NCI-H345 (cell line): ENCODE measurements at regions not wholly inside any gene's neighbourhood (a gene's known extent, or its start where the extent isn't known, plus 50 kb on each side); places are given as distances from the start of the nearest gene placed in this dataset.

Experiments
- DNase-seq: peaks from one replicate; lab custom pipeline; 2025; lab: John Stamatoyannopoulos, UW

DNA sequence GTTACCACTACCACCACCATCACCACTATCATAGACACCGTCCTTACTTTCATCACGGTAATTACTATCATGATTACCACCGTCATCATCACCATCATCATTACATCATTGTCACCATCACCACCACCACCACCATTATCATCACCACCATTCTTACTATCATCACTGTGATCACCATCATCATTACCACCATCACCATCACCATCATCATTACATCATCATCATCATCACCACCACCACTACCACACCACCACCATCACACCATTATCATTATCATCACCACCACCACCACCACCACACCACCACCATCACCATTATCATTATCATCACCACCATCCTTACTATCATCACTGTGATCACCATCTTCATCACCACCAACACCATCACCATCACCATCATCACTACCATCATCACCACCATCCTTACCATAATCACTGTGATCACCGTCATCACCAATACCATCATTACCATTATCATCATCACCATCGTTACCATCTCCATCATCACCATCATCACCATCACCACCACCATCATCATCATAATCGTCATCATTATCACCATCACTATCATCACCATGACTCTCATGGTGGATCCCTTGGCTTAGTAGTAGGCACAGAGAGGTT is 244.4 kb upstream of the C1orf174 start:
- DNase-seq, result no peak

DNA sequence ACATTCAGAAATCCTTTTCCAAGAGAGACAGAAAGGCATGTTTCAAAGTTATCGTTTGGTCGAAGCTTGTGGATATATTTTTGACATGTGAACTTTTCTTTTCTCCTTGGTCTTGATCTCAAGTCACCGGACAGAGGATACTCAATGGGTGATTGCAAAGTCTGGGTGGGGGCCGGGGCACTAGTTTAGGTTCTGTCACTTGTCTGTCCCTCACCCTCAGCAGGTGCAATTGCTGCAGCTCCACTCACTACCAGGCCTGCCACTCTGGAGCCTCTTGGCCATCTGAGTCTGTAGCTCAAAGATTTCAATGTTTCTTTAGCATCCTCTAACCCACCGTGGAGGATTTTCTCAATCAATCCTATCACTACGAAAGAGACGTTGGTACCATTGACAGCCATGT is 246.0 kb upstream of the C1orf174 start:
- no peak for DNase-seq

DNA sequence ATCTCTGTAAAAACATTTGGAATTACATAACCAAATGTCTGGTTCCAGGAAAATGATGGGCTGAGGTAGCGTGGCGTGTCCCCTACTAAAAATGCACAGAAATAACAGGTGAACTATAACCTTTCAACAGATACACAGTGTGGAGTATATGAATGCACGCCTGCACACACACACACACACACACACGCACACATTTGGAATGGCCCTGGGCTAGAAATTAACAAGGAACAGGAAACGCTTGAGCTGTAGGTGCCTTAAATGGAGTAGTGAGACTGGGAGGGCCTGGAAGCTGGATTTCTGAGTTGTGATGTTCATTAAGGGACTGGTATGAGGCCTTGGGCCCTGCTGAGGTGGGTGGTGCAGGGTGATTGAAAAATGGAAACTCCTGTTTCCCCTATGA is 246.5 kb upstream of the C1orf174 start:
- no peak for DNase-seq

GRCh38 chr1:4147509-4147908 is 247.4 kb upstream of the C1orf174 start:
- no peak for DNase-seq

- DNase-seq, result no peak
Measured at GRCh38 chr1:4149281-4149680, 249.2 kb upstream of the C1orf174 start.

GRCh38 chr1:4149831-4150230 is 249.8 kb upstream of the C1orf174 start:
- DNase-seq, result no peak

GRCh38 chr1:4150262-4150661 is 250.2 kb upstream of the C1orf174 start:
- DNase-seq, result no peak

- DNase-seq, result no peak
Measured at GRCh38 chr1:4152266-4152665, 252.2 kb upstream of the C1orf174 start.

DNA sequence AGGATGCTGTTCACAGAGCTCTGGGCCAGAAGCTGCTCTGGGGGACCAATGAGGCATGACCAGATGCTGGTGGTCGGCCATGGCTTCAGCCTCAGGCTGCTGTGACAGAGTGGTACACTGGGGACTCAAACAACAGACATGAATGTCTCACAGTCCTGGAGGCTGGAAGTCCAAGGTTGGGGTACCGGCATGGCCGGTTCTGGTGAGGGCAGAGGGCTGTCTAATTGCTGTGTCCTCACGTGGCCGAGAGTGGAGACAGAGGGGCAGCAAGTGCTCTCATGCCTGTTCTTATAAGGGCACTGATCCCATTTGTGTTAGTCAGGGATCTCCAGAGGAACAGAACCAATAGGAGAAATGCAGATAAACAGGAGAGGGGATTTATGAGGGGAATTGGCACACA is 253.5 kb upstream of the C1orf174 start:
- no peak for DNase-seq

DNA sequence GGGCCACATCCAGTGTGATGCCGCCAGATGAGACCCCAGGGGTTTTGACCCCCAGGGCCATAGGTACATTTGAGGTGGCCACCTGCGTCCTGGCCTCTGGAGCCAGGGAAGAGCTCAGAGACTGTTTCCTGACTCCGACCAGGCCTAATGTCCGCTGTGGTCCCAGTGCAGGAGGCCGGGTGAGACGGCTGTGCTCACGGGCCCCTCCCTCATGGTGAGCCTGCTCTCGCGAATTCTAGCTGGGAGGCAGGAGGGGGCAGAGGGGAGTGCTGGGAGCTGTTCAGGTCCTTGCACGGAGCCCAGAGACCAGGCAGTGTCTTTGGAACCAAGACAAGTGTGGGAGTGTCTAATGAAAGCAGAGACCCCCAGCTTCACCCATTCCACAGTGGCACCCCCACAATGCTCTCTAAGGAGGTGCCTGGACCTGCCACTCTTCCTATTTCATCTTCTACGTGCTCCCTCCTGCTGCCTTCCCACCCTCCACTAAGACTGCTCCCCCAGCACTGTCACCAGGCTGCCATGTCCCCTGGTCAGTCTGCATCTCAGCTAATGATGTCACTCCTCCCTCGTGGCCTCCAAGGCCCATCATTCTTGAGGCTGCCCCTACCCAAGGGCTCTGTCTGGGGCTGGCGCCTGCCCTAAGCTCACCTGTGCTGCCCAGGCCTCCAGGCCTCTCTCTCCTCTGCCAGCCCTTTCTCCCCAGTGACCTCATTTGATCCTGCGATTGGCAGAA is 256.3 kb upstream of the C1orf174 start:
- no peak for DNase-seq

GRCh38 chr1:4160181-4160580 is 260.1 kb upstream of the C1orf174 start:
- no peak for DNase-seq

DNA sequence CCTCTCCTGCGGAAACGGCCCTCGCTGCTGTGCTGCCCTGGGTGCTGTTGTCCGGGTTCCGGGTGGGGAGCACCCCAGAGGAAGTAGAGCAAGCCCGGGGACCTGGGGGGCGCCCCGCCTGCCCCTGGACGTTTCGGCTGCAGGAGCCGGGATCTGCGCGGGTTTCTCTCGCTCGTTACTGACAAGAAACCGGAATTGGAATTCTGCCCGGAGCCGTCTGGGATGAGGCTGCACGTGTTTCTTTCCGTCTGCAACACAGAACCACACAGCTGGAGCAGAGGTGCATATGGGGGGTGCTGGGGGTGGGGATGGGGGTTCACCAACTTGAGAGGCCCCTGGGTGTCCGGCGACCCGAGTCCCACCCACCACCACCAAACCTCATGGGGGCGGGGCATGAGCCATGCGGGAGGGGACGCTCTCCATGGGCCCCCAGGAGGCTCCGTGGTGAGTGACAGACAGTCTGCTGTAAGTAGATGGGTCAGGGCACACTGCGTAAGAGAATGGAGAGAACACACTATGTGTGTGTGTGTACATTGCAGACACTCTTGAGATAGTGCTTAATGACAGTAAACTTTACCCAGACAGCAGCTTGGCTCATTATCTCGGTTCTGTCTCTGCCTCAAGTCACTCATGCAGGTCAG is 261.4 kb upstream of the C1orf174 start:
- DNase-seq, result no peak

GRCh38 chr1:4164965-4165364 is 264.9 kb upstream of the C1orf174 start:
- DNase-seq, result no peak

- DNase-seq, result no peak
Measured at GRCh38 chr1:4165686-4166300, 265.7 kb upstream of the C1orf174 start.

DNA sequence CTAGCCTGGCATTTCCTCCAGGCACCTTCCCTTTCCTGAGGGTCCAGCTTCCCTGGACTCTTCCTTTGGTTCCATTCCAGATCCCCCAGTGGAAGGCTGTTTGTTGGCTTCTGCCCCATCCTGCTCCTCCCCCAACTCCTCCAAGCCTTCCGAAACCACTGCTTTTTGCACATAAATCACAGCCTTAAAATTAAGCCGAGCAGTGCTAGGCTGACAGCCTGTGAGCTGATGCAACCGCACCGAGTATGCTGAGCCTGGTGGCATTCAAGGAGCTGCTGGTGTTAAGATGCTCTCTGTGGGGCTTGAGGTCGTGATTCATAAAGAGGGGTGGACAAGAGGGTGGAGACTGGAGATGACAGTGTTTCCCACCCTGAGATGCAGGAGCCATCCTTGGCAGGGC is 266.6 kb upstream of the C1orf174 start:
- no peak for DNase-seq

DNA sequence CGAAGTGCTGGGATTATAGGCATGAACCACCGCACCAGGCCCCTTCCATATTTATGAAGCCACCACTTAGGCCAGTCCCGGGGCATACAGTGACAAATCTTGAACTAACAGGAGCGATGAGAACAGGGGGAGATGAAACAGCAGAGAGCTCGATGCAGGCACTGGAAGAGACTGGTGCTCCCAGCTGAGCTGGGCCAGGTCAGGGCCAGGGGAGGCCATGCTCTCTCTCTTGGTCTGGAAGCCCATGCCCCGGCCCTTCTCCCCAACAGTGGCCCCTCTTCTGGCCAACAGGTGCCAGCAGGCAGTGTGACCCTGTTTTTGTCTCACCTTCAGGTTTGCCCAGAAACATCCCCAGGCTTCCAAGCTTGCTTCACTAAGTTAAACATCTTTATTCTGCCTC is 269.9 kb upstream of the C1orf174 start:
- no peak for DNase-seq

GRCh38 chr1:4170548-4171340 is 270.7 kb upstream of the C1orf174 start:
- DNase-seq, result no peak

DNA sequence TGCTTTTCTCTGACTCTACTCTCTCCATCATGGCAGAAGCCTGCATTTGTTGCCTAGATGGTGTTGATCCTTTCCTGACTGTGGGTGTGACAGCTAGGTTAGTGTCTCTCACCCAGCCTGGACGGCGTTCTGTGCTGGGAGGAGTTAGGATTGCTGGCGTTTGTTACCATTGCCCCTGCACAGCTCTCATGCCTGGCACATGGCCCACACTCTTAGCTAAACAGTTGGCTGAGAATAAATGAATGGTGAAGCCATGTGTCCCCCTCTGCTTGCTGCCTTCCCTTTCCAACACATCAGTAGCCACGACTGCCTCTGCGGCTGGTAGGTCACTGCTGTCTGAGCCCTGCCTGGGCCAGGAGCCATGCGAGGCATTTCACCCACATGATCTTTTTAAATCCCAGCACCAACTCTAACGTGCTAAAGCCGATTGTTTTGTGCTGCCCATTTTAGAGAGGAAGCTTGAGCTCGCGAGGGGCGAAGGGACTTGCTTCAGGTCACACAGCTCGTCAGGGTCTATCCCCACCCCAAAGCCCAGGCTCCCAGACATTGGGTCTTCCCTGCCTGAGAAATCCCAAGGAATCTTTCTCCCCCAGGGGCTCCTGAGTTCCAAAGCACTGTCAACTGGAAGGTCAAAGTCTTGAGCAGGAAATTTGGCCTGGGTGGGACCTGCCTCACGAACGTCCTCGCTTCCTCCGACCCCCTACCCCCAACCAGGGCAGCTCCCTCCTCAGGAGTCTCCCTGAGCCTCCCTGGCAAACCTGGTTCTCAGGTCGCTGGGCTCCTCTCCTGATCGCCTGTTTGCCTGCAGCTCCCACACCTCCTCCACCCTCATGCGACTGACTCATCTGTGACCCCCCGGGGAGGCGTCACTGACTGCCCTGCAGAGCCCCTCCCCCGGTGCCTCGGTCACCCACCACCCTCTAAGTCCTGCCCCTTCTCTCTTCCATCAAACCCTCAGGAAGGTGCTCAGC is 271.7 kb upstream of the C1orf174 start:
- DNase-seq, result no peak

DNA sequence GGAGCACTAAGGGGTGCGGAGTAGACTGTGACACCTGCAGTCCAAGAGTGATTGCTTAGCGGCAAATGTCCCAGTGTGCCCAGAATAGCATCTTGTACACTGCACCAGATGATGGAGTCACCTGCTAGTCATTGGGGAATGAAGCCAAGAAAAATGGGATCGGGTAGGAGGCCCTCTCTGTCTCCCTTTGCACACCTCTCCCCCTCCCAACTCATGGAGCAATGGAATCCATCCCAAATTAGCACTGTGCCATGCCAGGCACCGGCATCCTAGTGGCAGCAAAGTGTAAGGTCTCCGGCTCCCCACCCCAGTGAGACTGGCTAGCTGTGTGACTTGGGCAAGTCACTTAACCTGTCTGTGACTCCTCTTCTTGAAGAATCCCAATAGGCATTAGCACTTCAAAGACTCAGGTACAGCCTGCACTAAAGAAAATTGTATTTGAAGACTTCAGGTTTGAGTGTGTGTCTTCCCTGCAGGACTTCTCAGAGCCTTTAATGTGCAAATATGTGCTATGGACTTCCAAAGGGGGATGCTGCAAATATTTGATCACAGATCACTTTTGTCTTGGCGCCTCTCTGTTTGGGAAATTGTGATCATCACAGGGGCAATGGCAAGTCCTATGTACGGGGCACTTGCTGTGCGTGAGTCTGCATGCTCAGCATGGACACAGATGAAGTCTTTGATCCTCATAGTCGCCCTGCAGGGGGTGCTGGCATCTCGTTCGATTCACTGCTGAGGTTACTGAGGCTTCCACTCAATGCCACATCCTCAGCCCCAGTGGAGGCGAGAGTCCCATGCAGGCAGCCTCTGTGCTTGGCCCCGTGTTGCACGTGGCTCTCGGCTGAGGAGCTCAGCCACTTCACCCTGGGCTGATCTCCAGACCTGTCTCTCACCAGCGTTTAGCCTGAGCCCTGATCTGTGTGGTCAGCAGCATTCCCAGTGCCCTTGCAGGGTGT is 272.9 kb upstream of the C1orf174 start:
- peak; percentile 3 for DNase-seq

DNA sequence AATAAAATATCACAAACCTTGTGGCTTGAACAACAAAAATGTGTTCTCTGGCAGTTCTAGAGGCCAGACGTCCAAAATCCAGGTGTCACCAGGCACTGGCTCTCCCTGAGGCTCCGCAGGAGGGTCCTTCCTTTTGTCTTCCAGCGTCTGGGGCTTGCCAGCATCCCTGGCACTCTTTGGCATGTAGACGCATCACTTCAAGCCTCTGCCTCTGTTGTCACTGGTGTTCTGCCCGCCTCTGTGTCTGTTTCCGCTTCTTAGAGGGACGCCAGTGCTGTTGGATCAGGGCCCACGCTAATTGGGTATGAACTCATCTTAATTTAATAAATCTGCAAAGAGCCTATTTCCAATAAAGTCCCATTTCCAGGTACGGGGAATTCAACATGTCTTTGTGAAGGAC is 273.7 kb upstream of the C1orf174 start:
- DNase-seq, result no peak
